NT2/D1 (cell line): ENCODE measurements at regions not wholly inside any gene's neighbourhood (a gene's known extent, or its start where the extent isn't known, plus 50 kb on each side); places are given as distances from the start of the nearest gene placed in this dataset.

Experiments used
- SUZ12 ChIP-seq: IDR thresholded peaks from 2 replicates; pipeline ENCODE4 v1.6.1; 2011; ENCODE audit not compliant: insufficient read length, insufficient read depth; ENCODE audit errors: extremely low read depth
- YY1 ChIP-seq: IDR thresholded peaks from 2 replicates; pipeline ENCODE4 v1.6.1; 2011; ENCODE audit not compliant: insufficient read length, insufficient read depth
- ZNF274 ChIP-seq: IDR thresholded peaks from 2 replicates; pipeline ENCODE4 v1.6.1; 2011; ENCODE audit warnings: mild to moderate bottlenecking, low read depth, low read length

- TF ChIP-seq ZNF274 (no peak), SUZ12 (no peak), YY1 (no peak)
Measured at GRCh38 chr17:53472586-53472985, 350.1 kb upstream of the KIF2B start.
